ENCODE measurements at regions not wholly inside any gene's neighbourhood (a gene's known extent, or its start where the extent isn't known, plus 50 kb on each side); places are given as distances from the start of the nearest gene placed in this dataset.
A peak's percentile ranks its signal among the peaks of the same experiment; 100 is the strongest.
"Not testable (repeated sequence)": the region's sequence is repeated elsewhere in the genome, so short reads cannot be mapped to it uniquely, and the experiment has no call there.

DNA sequence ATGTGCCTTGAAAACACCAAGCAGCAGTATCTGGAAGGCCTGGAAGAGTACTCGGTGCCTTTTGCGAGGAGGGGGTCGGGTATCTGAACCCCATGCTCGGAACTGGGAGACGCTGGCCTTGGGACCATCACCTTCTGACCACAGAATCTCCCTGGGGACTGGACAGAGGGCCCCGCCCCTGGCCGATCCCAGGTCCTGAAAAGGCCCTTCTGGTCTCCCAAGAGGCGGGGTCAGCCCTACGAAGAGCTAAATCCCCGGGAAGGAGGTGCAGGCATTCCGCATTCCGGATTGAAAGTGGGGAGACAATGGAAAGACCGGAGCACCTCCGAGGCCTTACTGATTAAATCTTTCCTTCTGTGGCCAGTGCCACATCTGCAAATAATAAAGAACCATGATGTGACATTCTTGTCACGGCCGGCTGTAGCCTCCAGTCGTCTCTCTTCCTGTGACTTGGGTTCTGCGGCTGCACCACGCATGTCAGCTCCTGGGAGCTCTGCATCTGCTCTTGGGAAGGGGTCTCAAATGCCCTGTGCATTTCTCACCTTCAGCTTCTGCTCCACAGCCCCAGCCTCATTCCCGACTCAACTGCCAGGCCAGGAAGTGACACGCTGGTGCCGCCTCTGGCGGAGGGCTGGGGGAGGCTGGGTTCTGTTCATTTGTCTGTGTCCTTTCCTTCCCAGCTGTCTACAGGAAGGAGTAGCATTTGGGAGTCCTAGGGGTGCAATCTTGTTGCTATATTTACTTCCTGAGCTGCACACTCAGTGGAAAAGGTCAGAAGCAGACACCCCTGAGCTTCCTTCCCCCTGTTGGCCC lies 173.5 kb downstream of the KLF13 start:
- intact Hi-C loops (cut with DNase I): no loop called here
- peak; percentile 70 for DNase-seq (ENCODE audit: low spot score)

DNA sequence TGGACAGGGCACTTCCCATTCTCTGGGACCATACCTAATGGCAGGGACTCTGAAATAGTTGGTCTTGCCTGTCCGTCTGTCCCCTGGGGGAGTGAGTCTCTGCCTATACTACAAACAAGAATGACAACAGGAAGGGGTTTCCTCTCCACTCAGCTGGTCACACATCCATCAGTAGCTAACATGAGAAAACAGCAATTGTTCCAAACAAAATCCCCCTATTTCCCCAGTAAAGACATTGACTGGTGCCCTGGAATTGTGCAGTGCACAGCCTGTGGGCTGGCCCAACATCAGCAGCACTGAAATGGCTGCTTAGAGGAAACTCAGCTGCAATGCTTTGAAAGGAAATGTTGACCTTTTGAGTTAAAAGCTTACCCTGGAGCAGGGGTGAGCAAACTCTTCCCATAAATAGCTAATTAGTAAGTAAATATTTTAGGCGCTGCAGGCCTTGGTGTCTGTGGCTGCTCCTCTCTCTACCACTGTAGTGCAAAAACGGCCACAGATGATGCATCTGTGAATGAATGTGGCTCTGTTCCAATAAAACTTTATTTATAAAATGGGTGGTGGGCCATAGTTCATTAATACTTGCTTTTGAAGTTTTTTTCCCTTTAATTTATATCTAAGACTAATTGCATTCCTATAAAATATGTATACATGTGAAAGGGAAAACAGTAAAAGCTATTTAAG lies 174.3 kb downstream of the KLF13 start:
- peak; percentile 22 for DNase-seq (ENCODE audit: low spot score)
- intact Hi-C loops (cut with DNase I): no loop called here

DNA sequence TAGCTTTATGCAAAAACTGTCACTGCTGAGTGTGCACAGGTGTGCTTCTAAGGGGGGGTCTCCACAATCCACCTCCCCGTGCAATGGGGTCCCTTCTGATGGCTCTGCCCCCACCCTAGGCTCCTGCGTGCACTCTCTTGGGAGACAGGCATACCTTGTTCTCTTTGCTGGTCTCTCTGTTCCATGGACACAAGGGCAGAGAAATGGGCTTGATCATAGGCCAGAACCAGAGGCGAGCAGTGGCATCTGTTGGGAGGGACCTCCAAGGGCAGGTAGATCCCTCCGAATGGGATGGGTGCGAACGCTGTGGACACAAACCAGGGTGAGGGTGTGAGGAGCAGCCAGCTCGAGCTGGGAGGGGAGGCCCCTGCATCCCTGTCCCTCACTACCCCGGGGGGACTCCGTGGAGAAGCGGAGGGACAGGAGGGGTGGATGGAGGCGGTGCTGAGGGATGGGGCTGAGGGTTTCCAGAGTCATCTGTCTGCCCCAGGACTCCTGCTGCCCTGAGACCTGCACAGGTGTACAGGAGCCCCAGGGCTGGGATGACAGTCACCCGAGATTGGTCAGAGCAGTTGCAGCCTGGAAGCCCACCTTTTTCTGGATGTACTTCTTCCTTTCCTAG lies 175.0 kb downstream of the KLF13 start:
- intact Hi-C loops (cut with DNase I): no loop called here
- peak; percentile 58 for DNase-seq (ENCODE audit: low spot score)

DNA sequence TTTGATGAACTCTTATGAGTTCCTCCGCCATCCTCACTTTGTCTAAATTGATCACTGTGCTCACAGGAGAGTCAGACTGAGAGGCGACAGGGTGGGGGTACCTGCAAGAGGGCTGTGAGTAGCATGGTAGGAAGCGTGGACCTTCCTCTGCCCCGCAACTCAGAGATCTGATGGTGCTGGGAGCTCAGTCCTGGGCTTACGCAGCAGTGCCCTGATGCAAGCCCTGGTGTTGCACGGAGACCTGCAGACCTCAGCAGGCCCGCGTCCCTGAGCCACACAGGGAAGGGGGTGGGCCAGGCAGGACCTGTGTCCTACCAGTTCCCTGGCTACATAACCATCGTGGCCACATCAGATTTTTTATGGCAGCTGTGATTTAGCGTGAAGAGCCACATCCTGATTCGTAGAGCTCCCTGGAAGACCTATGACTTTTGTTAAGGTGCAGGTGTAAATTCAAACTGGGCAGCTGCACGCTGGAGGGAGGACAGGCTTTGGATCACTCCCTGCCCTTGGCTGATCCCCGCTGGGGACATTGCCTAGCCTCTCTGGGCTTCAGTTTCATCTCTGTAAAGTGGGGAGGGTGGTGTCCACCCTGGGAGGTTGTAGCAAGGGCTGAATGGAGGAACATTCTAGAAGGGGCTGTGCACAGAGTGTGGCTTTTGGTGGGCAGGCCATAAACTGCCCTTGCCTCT lies 176.1 kb downstream of the KLF13 start:
- intact Hi-C loops (cut with DNase I): no loop called here
- DNase-seq (ENCODE audit: low spot score): peak; percentile 35

DNA sequence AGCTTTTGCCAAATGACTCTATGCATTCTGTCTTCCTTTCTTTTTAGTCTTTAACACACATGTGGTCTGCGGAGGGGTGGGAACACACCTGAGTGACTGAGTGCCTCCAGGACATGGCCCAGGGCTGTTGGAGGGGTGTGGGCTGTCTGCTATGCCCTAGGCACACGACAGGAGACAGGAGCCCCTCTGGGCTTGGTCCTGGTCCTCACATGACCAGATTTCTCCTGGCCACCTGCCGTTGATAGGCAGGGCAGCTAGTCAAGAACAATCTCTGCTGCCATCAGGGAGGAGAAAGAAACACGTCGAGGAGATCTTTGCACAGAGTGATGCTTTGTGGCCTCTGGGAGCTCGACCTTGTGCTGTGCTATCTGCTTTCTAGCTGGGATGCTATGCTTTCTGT lies 176.6 kb downstream of the KLF13 start:
- intact Hi-C loops (cut with DNase I): no loop called here
- DNase-seq (ENCODE audit: low spot score): peak; percentile 64

DNA sequence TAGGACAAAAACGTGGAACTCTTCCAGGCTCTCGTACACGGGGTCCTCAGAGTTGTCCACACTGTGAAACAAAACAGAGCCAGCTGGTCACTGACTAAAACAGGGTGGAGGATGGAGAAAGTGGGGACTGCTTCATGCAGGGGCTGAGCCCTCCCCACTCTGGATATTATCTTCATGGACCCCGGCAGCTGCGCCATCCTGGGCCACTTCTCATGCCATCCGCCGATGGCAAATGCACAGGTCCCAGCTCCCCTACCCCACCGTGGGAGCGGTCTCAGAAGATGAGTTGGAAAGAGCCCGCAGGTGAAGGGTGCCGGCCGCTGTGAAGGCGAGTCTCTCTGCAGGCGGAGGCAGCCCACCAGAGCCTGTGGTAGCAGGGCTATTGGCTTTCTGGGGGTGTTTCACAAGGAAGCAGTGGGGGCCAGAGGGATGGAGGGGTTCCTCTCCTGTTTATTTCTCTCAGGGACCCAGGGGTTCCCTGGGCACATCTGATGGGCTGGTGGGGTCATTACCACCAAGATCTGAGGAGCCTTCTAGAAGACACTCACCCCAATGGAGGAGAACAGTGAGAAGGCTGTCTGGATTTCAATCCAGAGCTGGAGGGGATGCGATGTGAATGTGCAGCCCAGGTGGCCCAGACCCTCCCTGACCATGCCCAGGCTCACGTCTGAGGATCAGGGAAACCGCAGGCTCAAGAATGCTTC lies 177.3 kb downstream of the KLF13 start:
- DNase-seq (ENCODE audit: low spot score): peak; percentile 64
- intact Hi-C loops (cut with DNase I): no loop called here

DNA sequence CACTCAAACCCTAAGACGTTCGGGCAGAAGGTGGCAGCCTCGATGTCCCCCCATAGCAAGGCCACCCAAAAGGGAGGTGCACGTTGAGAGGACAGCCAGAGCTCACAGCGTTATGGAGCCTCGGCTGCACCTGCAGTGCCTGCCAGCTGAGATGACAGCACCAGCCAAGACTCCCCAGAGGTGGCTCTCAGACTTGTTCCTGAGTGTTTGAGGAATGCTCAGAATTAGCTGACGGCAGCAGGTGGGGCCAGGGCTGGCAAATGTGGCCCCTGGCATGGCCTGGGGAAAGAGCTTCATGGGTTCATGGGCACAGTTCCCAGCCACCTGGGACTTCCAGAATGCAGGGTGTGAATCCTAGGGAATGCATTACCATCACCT lies 177.8 kb downstream of the KLF13 start:
- peak; percentile 58 for DNase-seq (ENCODE audit: low spot score)
- intact Hi-C loops (cut with DNase I): no loop called here

DNA sequence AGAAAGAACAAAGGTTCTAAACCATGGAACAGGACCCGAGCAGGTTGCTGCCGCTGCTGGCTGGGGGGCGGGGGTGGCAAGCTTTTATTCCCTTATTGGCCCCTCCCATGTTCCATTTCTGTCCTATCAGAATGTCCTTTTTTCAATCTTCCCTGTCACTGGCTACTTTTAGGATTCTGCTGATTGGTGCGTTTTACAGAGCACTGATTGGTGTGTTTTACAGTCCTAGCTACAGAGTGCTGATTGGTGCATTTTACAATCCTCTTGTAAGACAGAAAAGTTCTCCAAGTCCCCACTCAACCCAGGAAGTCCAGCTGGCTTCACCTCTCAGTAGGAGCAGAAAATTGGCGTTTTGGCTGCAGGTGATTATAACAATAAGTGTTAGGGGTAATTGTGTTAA lies 180.9 kb downstream of the KLF13 start:
- intact Hi-C loops (cut with DNase I): not testable (repeated sequence)

DNA sequence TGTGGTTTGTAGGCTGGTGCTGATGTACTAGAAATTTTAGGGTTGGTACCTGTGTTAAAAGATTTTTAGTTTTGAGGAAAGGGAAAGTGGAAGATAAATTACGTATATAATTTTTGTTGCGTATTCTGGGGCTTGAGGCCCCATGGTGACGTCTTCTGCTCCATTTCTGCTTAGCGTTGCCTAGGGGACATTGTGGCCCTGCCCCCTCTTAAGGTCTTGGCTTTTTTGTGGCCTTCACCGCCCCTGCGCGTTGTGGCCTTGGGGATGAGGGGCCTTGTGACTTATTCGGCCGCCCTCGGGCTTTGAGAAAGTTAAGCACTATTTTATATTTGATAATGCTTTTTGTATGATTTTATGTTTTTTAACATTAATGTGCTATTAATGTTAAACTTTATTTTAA lies 182.0 kb downstream of the KLF13 start:
- intact Hi-C loops (cut with DNase I): no loop called here
- DNase-seq (ENCODE audit: low spot score): no peak

More for the DNA sequence above, 180.9 kb downstream of the KLF13 start:
- DNase-seq (ENCODE audit: low spot score): not testable (repeated sequence)

DNA sequence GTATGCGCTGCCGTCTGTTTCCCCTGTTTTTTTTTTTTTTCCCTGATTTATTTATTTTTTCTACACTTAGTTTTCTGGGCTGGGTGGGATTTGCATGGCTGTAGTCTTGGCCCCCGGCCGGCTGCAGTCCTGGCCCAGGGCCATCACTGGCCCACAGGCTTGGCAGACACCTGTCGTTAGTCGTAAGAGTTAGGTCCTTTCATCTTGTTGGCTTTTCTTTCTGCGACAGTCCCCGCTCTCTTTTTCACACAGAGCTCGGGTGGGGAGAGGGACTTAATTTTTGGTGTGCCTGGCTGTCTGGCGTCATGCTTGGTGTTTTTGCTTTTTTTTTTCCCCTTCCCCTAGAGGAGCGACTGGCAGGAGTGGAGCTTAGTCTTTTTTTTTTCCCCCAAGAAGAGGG lies 183.4 kb downstream of the KLF13 start:
- intact Hi-C loops (cut with DNase I): no loop called here
- peak; percentile 48 for DNase-seq (ENCODE audit: low spot score)

DNA sequence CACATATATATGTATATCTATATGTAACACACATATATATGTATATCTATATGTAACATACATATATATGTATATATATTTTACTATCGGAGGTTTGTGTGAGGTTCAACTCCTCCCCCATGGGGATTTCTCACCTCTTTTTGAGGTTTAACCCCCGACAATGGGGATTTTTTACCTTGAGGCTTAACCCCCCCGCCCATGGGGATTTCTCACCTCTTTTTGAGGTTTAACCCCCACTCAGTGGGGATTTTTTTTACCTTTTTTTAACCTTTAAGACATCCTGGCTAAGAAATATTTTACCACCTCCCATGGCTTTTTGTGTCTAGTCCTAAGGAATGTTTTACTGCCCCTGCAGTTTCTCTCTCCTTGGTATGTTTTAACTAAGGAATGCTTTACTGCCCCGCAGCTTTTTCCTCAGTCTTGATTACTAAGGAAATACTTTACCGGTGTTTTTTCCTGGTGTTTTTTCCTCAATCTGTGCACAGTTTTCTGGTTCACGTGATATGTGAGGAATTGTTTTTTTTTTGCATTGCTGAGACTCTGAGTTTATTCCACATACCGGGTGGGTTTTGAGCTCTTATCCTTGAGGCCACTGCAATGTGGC lies 185.2 kb downstream of the KLF13 start:
- no peak for DNase-seq (ENCODE audit: low spot score)
- intact Hi-C loops (cut with DNase I): no loop called here

DNA sequence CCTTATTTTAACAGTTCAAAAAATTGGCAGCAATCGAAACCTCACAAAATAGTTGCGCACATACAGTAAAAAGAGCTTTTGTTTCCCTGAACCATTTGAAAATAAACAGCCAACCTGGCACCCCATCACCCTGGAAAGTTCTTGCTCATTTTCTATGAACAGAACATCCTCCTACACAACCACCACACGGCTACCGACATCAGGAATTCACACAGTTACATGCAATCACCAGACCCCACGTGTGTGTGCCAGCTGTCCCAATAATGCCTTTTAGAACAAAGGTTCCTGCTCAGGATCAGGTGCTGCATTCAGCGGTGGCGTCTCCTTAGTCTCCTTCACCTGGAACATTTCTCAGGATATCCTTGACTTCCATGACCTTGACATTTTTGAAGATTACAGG lies 186.5 kb downstream of the KLF13 start:
- peak; percentile 43 for DNase-seq (ENCODE audit: low spot score)

DNA sequence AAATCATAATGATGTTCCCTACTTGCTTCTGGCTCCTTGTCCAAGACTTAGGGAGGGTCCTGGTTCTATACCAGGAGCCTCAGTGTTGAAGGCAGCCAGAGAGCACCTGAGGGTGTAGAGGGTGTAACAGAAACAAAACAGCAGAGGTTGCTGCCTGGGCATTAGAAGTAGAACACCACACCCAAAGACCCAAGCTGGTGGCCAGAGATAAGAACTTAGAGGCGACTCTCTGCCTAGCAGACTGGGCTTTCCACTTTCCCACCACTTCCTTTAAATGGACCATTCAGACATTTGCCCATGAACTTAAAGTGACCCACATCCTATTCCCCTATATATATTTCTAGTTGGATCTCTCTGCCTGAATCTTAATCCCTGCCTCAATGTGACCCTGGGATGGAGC lies 189.8 kb downstream of the KLF13 start:
- DNase-seq (ENCODE audit: low spot score): no peak
- intact Hi-C loops (cut with DNase I): no loop called here

More for the DNA sequence above, 186.5 kb downstream of the KLF13 start:
- intact Hi-C loops (cut with DNase I): no loop called here

DNA sequence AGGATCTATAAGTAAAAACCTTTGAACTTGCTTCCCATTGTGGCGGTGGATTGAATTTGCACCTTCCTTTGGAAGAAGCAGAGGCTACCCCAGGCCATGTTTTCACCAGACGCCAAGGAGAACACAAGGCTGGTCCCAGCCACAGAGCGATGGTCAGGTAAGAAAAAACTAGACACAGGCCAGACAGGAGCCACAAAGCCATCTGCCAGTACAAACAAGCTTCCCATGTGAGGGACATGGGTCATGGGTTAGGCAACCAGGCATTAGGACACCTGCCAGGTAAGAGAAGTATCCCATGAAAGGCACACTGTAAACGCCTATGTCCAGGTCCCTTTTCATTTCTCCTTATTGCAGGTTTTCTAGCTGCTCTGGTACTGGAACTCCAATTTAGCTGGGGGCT lies 190.2 kb downstream of the KLF13 start:
- intact Hi-C loops (cut with DNase I): no loop called here

DNA sequence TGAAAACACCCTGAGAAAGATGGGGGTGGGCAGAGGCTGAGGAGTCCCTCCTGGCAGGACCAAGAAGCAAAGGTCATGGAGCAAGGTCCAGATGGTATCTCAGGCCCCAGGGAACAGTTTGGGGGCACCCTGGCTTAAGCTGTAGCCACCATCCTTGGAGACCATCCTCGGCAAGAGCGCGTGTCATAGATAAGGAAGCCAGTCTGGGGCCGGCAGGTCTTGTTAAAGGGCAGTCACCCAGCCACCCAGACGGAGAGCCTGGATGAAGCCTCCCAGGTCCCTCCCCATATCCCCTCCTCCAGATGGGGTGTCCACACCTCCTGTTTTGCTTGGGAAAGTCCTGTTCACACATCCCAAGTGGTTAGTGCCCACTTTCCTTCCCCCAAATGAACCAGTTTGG lies 191.1 kb downstream of the KLF13 start:
- DNase-seq (ENCODE audit: low spot score): peak; percentile 62
- intact Hi-C loops (cut with DNase I): no loop called here

More for the DNA sequence above, 190.2 kb downstream of the KLF13 start:
- DNase-seq (ENCODE audit: low spot score): peak; percentile 25

DNA sequence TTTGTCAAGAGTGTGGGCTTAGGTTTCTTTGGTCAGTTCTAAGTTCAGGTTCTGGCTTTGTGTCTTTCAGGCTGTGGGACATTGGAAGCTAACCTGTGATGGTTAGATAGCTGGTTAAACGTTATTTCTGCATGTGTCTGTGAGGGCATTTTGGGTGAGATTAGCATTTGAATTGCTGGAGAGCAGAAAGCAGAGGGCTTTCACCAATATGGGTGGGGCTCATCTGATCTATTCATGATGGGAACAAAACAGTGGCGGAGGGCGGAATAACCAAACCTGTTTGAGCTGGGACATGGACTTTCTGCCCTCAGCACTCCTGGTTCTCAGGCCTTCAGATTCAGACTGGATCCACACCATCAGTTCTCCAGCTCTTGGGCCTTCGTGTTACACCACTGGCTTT lies 195.4 kb downstream of the KLF13 start:
- intact Hi-C loops (cut with DNase I): no loop called here
- DNase-seq (ENCODE audit: low spot score): no peak

DNA sequence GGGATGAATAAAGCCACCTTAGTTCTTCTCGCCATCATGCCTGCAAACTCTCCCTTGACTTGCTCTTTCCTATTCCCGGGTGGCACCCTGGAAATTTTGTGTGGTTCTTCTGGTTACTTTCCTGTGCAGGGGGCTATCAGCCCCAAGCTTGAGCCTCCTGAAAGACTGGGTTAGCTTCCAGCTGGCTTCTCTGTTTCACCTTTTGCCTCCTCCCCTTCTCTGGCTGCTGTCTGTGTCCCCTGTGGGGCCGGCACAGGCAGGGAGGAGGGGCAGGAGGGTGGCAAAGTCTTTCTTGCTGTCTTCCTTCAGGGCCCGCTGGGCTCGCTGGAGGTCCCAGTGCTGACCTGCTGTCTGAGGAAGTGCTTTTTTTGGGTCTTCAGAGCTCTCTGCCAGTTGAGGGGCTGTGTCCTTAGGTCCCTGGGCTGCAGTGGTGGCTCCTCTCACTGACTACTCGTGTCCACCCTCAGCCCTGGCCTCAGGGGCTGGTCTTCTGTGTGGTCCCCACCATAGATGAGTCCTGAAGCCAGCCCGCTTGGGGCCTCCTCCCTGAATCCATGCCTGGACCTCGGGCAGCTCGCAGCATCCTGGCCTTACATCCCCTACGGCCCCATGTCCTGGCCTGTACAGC lies 196.5 kb downstream of the KLF13 start:
- DNase-seq (ENCODE audit: low spot score): peak; percentile 58
- intact Hi-C loops (cut with DNase I): no loop called here

DNA sequence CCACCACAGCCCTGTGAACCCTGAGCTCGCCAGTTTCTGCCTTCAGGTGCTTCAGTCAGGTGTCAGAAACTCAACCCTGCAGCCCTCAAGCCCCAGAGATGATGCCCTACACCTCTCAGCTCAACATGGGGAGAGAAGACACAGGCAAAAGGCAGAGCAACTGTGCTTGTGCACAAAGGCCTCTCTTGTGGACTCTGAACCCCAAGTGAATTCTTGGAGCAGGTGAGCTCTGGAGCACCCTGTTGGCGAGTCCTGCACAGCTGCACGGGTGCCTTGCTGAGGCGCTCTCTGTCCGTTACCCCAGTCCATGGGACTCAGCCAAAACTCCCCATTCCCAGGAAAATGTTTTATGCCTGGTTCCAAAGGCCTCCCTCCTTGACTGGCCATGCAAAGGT lies 197.0 kb downstream of the KLF13 start:
- intact Hi-C loops (cut with DNase I): no loop called here
- DNase-seq (ENCODE audit: low spot score): peak; percentile 38

Measured in posterior vena cava (tissue), 2 donors.